Neutrophil (primary cell): ENCODE measurements at regions not wholly inside any gene's neighbourhood (a gene's known extent, or its start where the extent isn't known, plus 50 kb on each side); places are given as distances from the start of the nearest gene placed in this dataset.

ENCODE experiments used
- H3K27ac ChIP-seq: fragments of 200-600 bp; sonication (generic); 2 replicates; pipeline ENCODE4 v1.5.1; 2016; ENCODE audit warnings: mild to moderate bottlenecking, moderate library complexity
- H3K27me3 ChIP-seq: fragments of 200-600 bp; sonication (generic); 2 replicates; pipeline ENCODE4 v1.6.0; 2016; ENCODE audit warnings: mild to moderate bottlenecking
- H3K36me3 ChIP-seq: fragments of 200-600 bp; sonication (generic); 2 replicates; pipeline ENCODE4 v1.5.1; 2017
- H3K4me1 ChIP-seq, 2 experiments: fragments of 200-600 bp in 1 of 2; sonication (generic) in 1 of 2; 1 replicate in 1 of 2; 2 replicates in 1 of 2; pipeline versions ENCODE4 v1.5.1 to v1.6.1; 2013 to 2016; ENCODE audit warnings: low read depth in 1 of 2, low read length in 1 of 2, mild to moderate bottlenecking in 1 of 2, moderate library complexity in 1 of 2; ENCODE audit not compliant: control insufficient read depth in 1 of 2, insufficient read depth in 1 of 2
- H3K4me3 ChIP-seq, 2 experiments: fragments of 200-600 bp in 1 of 2; sonication (generic) in 1 of 2; 1 replicate in 1 of 2; 2 replicates in 1 of 2; pipeline ENCODE4 v1.5.1; 2013 to 2016; ENCODE audit warnings: low read depth in 1 of 2, low read length in 1 of 2, mild to moderate bottlenecking in 1 of 2, moderate library complexity in 1 of 2
- H3K9me3 ChIP-seq: fragments of 200-600 bp; sonication (generic); 2 replicates; pipeline ENCODE4 v1.5.1; 2016
- CTCF ChIP-seq: fragments of 200-600 bp; sonication (generic); IDR thresholded peaks from 2 replicates; pipeline ENCODE4 v1.5.1; 2016; ENCODE audit warnings: antibody characterized with exemption

GRCh38 chr6:167652042-167652700 lies 174.5 kb upstream of the AFDN start:
- Histone ChIP-seq H3K27me3 (peaks cover 5% of the 10 kb centered on the region), H3K4me3 (no peak overlapping the region), H3K9me3 (no peaks in the 10 kb centered on the region), H3K27ac (no peak overlapping the region), H3K4me1 (no peaks in the 10 kb centered on the region), H3K36me3 (no peaks in the 10 kb centered on the region)
- TF ChIP-seq CTCF, result no peak

- no peaks in the 10 kb centered on the region for H3K36me3 ChIP-seq
- no peaks in the 10 kb centered on the region for H3K4me1 ChIP-seq
- H3K9me3 ChIP-seq, result no peaks in the 10 kb centered on the region
- no peak overlapping the region for H3K27ac ChIP-seq
- no peak overlapping the region for H3K4me3 ChIP-seq
- H3K27me3 ChIP-seq, result peaks cover 5% of the 10 kb centered on the region
- TF ChIP-seq CTCF, result no peak
These were observed 174.0 kb upstream of the AFDN start for GRCh38 chr6:167652701-167653095.

- H3K36me3 ChIP-seq, result no peaks in the 10 kb centered on the region
- no peaks in the 10 kb centered on the region for H3K4me1 ChIP-seq
- TF ChIP-seq CTCF, result no peak
- no peaks in the 10 kb centered on the region for H3K9me3 ChIP-seq
- H3K4me3 ChIP-seq, result no peak overlapping the region
- peaks cover 5% of the 10 kb centered on the region for H3K27me3 ChIP-seq
- H3K27ac ChIP-seq, result no peak overlapping the region
These were observed 173.2 kb upstream of the AFDN start for GRCh38 chr6:167653561-167653960.

GRCh38 chr6:167654389-167654788 lies 172.3 kb upstream of the AFDN start:
- H3K4me3 ChIP-seq, result no peak overlapping the region
- no peak overlapping the region for H3K27ac ChIP-seq
- no peaks in the 10 kb centered on the region for H3K36me3 ChIP-seq
- H3K9me3 ChIP-seq, result no peaks in the 10 kb centered on the region
- TF ChIP-seq CTCF, result no peak
- H3K4me1 ChIP-seq, result no peaks in the 10 kb centered on the region
- H3K27me3 ChIP-seq, result peaks cover 5% of the 10 kb centered on the region

GRCh38 chr6:167655174-167655821 lies 171.4 kb upstream of the AFDN start:
- TF ChIP-seq CTCF, result no peak
- Histone ChIP-seq H3K36me3 (no peaks in the 10 kb centered on the region), H3K4me1 (no peaks in the 10 kb centered on the region), H3K9me3 (no peaks in the 10 kb centered on the region), H3K27me3 (peaks cover 5% of the 10 kb centered on the region), H3K27ac (no peak overlapping the region), H3K4me3 (no peak overlapping the region)
